Right lobe of liver (tissue), 6 donors: ENCODE measurements at regions not wholly inside any gene's neighbourhood (a gene's known extent, or its start where the extent isn't known, plus 50 kb on each side); places are given as distances from the start of the nearest gene placed in this dataset.

Experiments
- ATAC-seq, 4 donors: fragments of 200-7000 bp; cut with Tn5 transposase; one replicate each; pipeline ENCODE4 v1.9.1; 2020; ENCODE audit warnings: mild to moderate bottlenecking in 4 of 4, moderate library complexity in 4 of 4
- DNase-seq, 3 donors: peaks; one replicate each; pipeline ENCODE4 v3.0.0-alpha.2; 2020
- H3K27ac ChIP-seq, 3 donors: fragments of 200-600 bp; one replicate each; pipeline ENCODE4 v1.8.0; 2022
- H3K27me3 ChIP-seq, 2 donors: fragments of 200-600 bp; one replicate each; pipeline ENCODE4 v1.8.0; 2022
- H3K36me3 ChIP-seq, 4 donors: fragments of 200-600 bp; sonication (generic) in 1 of 4; one replicate each; pipeline versions ENCODE4 v1.5.1 to v1.8.0; 2017 to 2022; ENCODE audit warnings: control low read depth in 1 of 4
- H3K4me1 ChIP-seq, 4 donors: fragments of 200-600 bp; sonication (generic) in 1 of 4; one replicate each; pipeline versions ENCODE4 v1.5.1 to v1.8.0; 2017 to 2022; ENCODE audit warnings: control low read depth in 1 of 4
- H3K4me3 ChIP-seq, 3 donors: fragments of 200-600 bp; one replicate each; pipeline ENCODE4 v1.8.0; 2022
- H3K9me3 ChIP-seq, 4 donors: fragments of 200-600 bp; sonication (generic) in 1 of 4; one replicate each; pipeline versions ENCODE4 v1.5.1 to v1.8.0; 2017 to 2022; ENCODE audit warnings: control low read depth in 1 of 4
- CTCF ChIP-seq, 4 donors: fragments of 200-600 bp in 3 of 4; fragments of 450-650 bp in 1 of 4; IDR thresholded peaks; one replicate each; pipeline versions ENCODE4 v1.5.1 to v1.8.0; 2016 to 2022; ENCODE audit warnings: antibody characterized with exemption in 4 of 4, mild to moderate bottlenecking in 2 of 4
- POLR2A ChIP-seq: fragments of 450-650 bp; IDR thresholded peaks from one replicate; pipeline ENCODE4 v1.6.1; 2017; ENCODE audit warnings: antibody characterized with exemption, mild to moderate bottlenecking
- WGBS: methylation state at CpG from one replicate; pipeline ENCODE4 v1.1.6; 2018; ENCODE audit warnings: low coverage, low lambda C conversion rate; ENCODE audit not compliant: insufficient coverage; ENCODE audit errors: missing lambda C conversion rate; 5-methylcytosine and 5-hydroxymethylcytosine counted together
- intact Hi-C, 2 donors: fragments of 100-400 bp; cut with DNase I; formaldehyde crosslinking; loops; one replicate each; pipeline versions ENCODE4 v1.11.2 to v1.14.1; 2022
- donor health status: DM: no; HTN: yes; CAD: no.
- donor health status: DM: no; HTN: no; CAD: no.
- donor health status: DM: no; HTN: no; CAD: no.
- donor health status: DM: no; HTN: yes; CAD: no.
- donor health status: DM: no; HTN: yes; CAD: no.

DNA sequence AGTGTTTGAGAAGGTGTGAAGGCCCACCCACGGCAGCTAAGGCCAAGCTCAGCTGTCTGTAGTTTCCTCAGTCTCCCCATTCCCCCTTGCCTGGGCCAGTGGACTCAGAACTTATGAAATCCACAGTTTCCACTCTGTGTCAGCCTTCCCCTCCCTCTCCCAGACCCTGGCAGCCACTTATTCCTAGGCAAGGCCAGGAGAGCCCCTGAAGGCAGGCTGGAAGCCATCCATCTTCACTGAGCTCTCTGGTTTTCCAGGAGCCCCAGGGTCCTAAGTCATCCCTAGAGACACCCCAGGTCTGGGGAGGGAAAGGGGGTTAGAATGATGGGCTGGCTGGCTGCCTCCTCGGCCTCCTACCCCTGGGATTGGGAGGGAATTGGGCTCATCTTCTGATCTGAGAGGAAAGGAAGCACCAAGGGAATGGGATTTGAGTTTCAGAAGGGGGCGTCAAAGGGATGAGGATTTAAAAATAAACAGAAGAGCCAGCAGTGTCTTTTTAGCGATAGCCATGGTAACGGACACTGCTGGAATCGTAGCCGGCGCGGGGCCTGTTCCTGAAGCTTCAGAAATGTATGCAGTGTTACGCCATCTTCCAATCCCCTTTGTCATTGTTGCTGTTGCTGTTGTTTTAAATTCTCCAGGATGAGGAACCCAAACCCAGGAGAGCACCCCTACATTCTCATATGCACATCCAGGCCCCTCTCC, 561.1 kb upstream of the CADM1 start:
- no peaks in the 10 kb centered on the region for H3K27me3 ChIP-seq
- no peak overlapping the region for H3K27ac ChIP-seq
- WGBS, result 51% methylated on average over 3 of the region's 10 CpGs
- H3K36me3 ChIP-seq, result no peaks in the 10 kb centered on the region
- H3K9me3 ChIP-seq, result no peaks in the 10 kb centered on the region
- TF ChIP-seq POLR2A (no peak), CTCF (IDR thresholded peaks at IDR 0.05) (no peak)
- ATAC-seq (no peak), DNase-seq (no peak)
- no peak overlapping the region for H3K4me3 ChIP-seq
- intact Hi-C loops, result no loop called here
- H3K4me1 ChIP-seq, result no peaks in the 10 kb centered on the region

GRCh38 chr11:116062490-116063171, 558.4 kb upstream of the CADM1 start:
- intact Hi-C loops, result no loop called here
- Histone ChIP-seq H3K4me3 (no peak overlapping the region), H3K27me3 (no peaks in the 10 kb centered on the region), H3K36me3 (no peaks in the 10 kb centered on the region), H3K27ac (no peak overlapping the region), H3K4me1 (no peaks in the 10 kb centered on the region), H3K9me3 (no peaks in the 10 kb centered on the region)
- TF ChIP-seq CTCF (IDR thresholded peaks at IDR 0.05) (no peak), POLR2A (no peak)
- no peak for ATAC-seq
- 26% methylated on average over 9 of the region's 11 CpGs for WGBS
- DNase-seq, result no peak

GRCh38 chr11:116062129-116062489, 557.9 kb upstream of the CADM1 start:
- H3K27me3 ChIP-seq, result no peaks in the 10 kb centered on the region
- WGBS, result 100% methylated on average over 1 of the region's 4 CpGs
- H3K9me3 ChIP-seq, result no peaks in the 10 kb centered on the region
- H3K27ac ChIP-seq, result no peak overlapping the region
- no peaks in the 10 kb centered on the region for H3K4me1 ChIP-seq
- no peak for TF ChIP-seq POLR2A
- TF ChIP-seq CTCF (IDR thresholded peaks at IDR 0.05), result no peak
- intact Hi-C loops, result no loop called here
- H3K36me3 ChIP-seq, result no peaks in the 10 kb centered on the region
- DNase-seq, result no peak
- H3K4me3 ChIP-seq, result no peak overlapping the region
- no peak for ATAC-seq

DNA sequence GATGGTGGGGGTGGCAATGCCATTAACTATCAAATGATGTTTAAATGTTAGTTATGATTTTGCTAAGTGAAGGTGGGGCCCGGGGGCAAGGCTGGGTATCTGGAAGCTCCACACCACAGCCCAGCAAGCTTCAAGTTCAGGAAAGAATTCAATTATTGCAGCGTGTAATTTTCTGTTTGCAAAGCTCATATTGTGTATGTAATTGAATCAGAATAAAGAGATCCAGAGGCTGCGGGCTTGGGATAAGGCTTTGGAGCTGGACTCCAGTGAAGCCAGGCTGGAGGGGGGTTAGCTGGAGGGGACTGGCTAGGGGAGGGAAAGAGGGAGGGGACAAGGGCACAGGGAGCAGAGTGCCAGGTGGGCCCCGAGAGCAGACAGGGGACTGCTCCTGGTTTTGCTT, 557.1 kb upstream of the CADM1 start:
- H3K27ac ChIP-seq, result no peak overlapping the region
- intact Hi-C loops, result no loop called here
- ATAC-seq (no peak), DNase-seq (no peak)
- no peaks in the 10 kb centered on the region for H3K4me1 ChIP-seq
- H3K4me3 ChIP-seq, result no peak overlapping the region
- no peaks in the 10 kb centered on the region for H3K36me3 ChIP-seq
- H3K9me3 ChIP-seq, result no peaks in the 10 kb centered on the region
- WGBS, result 57% methylated on average over 2 of the region's 4 CpGs
- no peak for TF ChIP-seq POLR2A
- no peak for TF ChIP-seq CTCF (IDR thresholded peaks at IDR 0.05)
- H3K27me3 ChIP-seq, result no peaks in the 10 kb centered on the region
